COLO668 (cell line): ENCODE measurements at regions not wholly inside any gene's neighbourhood (a gene's known extent, or its start where the extent isn't known, plus 50 kb on each side); places are given as distances from the start of the nearest gene placed in this dataset.
"Not testable (repeated sequence)": the region's sequence is repeated elsewhere in the genome, so short reads cannot be mapped to it uniquely, and the experiment has no call there.

Source experiments
- DNase-seq: peaks from one replicate; lab custom pipeline; 2025; ENCODE audit not compliant: unreplicated experiment; lab: John Stamatoyannopoulos, UW

DNA sequence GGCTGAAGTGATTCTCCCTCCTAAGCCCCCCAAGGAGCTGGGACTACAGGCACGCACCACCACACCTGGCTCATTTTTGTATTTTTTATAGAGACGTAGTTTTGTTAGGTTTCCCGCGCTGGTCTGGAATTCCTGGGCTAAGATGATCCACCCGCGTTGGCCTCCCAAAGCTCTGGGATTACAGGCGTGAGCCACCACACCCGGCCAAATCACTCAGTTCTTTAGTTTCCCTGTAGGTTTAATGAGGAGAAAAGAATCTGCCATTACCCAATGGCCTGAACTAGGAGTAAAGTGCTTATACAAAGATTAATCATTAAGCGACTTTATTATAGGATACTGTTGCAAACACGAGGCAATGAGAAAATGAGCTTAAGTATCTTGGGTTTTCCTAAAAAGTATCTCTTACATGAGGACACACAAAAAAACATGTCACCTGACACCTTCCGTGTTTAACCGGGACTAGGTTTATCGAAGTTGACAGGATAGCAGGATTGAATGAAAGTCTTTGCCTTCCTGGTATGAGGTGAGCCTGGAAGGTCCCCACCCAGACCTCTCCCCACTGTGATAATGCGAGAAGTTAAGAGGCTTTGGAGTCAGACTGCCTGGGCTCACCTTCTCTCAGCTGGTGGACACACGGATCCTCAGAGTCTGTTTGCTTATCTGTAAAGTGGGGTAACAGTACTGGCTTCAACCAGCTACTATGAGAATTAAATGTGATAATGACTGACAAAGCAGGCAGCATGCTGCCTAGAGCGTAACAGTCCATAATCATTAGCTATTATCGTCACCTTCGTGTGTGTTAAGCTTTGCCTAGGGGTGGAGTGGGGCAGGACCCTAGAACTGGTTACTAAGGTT lies 133.5 kb upstream of the KRAS start:
- DNase-seq = peak; percentile 40

DNA sequence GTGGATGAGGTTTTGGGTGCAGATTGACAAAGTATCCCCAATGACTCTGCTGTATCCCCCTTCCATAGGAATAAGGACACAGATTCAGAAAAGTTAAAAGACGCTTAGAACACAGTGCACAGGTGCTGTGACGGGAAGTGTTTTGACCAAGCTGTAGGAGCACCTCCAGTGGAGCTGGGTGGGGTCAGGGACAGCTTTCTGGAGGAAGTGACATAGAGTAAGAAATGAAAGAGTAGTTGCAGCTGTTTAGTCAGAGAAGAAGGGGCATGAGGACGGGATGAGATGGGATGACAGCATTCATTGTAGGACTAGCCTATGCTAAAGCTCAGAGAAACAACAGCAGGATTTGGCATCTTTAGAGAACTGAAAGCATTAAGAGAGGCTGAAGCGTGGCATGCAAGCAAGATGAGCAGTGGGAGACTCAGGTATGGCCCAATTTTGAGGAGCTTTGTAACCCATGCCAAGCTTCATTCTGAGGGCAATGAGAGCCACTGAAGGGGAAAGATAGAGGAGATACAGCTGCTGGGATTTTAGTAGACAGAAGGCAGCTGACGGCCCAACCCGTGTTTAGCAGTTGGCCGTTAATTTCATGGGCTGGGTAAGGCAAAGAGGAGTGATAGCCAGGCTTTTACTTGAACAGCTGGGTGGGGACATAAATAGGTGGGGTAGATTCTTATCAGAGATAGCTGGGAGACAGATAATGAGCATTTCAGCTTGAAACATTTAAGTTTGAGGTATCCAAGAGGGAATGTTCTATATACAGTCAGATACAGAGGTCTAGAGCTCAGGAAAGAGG lies 131.8 kb upstream of the KRAS start:
- no peak for DNase-seq

DNA sequence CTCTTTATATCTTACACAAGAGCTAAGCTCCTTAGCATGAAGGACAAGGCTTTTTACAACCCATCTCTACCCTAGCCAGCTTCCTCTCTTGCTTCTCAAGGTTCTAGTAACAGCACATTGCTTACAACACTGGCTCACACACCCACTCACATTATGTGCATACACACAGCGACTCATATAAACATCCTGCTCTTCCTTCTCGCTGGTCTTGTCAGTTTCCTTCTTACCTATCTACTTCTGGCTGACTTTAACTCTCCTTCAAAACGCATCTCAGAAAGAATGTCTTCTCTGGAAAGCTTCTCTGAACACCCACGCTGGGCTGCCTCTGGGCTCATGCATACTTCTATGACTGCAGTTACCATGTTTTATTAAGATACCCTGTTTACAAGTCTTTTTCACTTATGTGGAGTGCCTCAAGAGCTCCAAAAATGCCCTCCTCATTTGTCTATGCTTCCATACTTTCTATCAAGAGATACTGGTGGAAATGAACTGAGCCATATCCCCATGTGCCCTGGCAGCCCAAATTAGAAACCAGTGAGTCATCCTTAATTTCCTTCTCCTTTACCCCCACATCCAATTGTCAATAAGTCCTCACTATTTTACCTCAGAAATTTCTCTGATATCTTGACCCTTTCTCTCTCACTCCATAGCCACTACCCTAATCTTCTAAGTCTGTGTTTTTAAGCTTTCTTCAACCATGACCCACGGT lies 126.9 kb upstream of the KRAS start:
- DNase-seq = no peak

DNA sequence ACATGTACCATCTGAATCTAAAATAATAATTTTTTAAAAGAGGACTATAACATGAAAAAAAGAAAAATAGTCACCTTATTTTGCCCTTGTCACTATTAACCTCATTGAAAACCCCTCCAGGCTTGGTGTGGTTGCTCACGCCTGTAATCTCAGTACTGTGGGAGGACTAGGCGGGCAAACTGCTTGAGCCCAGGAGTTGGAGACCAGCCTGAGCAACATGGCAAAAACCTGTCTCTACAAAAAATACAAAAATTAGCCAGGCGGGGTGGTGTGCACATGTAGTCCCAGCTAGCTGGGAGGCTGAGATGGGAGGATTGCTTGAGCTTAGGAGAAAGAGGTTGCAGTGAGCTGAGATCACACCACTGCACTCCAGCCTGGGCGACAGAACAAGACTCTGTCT lies 126.3 kb upstream of the KRAS start:
- no peak for DNase-seq

DNA sequence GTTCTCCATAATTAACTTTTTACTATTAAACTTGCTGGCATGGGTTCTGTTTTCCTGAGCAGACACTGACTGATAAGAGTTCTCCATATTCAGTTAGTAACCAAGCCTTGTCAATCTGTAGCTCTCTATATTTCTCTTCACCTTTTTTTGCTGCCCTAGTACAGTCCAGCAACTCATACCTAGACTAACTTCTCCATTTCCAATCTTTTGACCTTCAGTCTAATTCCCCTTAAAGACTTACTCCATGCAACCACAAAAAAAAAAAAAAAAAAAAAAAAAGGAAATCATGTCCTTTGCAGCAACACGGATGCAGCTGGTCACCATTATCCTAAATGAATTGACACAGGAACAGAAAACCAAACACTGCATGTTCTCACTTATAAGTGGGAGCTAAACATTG lies 125.7 kb upstream of the KRAS start:
- no peak for DNase-seq

DNA sequence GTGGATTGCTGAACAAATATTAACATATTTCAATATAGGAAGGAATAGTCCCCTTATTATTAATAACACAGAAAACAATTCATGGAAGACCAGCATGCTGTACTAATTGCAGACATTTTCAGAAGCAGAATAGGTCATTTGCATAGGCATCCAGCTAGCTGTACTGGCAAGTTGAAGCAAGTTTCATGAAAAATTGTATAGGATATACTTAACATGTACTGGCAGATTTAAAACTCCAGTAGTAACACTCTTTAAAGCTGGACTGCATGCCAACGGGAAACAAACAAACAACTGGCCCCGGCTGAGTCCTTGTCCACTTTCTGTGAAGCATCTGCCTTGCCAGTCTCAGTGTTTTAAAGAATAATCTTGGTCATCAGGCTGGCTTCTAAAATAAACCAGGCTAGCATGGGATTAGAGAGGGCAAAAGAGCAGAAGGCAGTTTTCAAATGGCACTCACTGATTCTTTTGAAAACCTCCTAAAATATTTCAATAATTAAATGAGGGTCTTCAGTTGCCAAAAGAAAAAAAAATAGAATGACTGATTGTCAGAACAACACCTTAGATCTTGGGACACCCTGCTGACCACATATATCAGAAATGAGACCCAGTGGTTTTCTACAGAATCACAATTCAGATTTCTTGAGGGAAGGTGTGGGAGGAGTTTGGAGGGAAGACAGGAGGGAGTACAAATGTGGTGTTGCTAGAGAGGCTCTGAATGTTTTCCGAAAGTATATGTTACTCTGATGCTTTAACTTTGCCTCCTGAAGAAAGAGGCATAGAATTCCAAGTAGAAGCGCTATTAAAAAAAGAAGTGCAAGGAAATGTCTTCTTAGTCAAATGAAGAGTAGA lies 122.5 kb upstream of the KRAS start:
- no peak for DNase-seq

DNA sequence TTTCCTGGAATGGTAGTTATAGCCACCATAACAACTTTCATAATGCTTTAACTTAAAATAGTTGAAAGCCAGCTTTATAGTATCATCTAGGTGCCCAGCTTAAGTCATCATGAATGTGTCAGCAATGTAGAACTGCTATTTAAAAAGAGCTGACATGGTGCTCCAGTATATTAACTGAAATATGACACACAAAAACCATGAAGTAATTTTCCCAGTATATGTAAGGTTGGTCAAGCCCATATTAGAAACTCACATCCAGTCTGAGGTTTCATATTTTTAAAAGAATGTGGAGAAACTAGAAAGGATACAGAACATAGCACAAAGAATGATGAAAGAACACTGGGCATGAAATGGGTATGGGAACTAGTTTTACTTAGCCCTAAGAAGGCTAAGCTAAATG lies 121.3 kb upstream of the KRAS start:
- DNase-seq = no peak

DNA sequence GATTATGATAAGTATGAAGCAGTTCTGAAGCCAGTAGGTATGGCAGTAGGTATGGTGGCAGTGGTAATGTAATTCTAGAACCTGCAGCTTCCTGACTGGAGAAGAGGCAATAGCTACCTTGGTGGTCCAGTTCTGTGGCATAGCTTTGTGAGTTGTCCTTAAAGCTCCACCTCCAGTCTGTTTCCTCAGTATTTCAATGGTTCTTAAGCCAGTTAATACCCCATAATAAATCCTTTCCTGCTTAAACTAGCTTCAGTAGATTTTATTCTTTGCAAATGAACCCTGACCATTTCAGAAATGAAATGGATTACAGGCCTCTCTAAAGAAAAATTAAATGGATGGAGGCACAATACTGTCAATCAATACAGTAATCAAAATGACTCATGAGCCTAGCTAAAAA lies 117.8 kb upstream of the KRAS start:
- DNase-seq = no peak

DNA sequence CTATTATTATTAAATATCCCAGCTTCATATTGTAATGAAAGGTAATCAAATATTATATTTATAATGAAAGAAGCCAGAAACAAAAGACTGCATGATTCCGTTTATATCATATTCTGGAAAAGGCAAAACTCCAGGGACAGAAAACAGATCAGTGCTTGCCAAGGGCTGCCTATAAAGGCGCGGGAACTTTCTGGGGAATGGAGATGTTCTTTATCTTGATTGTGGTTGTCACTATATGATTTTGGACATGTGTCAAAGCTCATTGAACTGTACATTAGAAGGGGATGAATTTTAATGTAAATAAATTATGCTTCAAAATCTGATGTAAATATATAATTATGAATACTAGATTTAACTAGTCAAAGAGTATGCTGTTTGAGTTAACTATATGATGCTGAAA lies 115.4 kb upstream of the KRAS start:
- no peak for DNase-seq

DNA sequence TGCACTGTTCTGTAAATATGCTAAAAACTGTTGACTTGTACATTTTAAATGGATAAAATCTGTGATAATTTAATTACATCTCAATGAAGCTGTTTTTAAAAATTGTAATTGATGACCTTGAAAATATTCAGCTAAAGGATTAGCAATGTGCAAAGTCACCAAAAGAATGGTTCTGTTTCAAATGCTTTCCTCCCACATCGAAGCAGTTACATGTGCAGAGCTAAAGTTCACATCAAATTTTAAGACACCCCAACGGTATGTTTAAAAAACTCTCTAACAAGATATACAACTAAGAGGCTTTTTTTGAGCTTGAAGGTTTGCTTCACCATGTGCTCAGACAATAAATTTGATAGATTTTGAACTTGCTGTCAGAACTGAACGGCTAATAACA lies 114.6 kb upstream of the KRAS start:
- DNase-seq = no peak

DNA sequence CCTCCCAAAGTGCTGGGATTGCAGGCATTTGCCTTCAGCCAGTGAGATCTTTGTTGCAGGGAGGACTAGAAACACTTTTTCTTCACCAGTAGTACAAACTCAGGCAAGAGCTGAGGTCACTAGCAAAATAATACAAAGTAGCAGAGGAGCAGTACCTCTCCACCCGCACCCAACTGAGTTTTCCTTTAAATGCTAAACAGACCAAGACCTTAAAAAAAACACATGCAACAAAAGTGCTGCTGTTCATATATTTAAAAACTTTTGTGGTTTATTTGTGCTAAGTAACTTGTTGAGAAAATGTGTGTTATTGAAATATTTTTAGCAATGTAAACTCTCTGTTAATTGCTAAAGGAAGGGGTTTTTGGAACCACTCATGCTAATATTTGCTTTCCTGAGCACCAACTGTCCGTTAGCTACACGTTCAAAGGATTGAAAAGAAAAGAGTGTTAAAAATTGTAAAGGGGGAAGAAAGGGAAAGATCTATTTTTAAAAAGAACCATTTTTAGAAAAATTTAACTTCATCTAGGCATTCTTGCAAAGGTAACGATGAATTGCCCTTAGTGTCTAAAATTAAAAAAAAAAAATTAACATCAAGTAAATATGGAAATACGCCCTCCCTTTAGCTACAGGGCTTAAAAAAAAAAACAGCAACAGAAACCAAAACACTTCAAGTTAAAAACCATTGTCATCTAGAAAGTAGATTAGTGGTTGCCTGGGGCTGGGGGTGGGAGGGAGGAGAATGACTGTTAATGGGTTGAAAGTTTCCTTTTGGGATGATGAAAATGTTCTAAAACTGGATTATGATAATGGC lies 114.0 kb upstream of the KRAS start:
- DNase-seq = no peak

DNA sequence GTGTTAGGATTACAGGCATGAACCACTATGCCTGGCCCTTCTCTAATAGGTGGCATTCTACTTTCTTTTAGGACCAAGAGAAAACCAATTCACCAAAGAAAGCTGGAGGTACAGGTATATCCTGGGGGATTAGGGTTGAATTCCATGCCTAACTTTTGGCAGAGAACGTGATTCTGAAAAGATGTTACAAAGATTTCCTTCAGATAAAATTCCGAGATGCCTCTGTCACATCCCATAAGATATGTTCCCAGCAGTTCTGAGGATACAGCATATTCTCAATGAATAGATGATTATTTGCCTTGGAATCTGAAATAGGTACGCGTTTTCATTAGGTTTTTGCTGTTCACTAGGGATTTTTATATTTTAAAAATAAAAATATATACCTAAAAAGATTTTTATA lies 111.9 kb upstream of the KRAS start:
- no peak for DNase-seq

DNA sequence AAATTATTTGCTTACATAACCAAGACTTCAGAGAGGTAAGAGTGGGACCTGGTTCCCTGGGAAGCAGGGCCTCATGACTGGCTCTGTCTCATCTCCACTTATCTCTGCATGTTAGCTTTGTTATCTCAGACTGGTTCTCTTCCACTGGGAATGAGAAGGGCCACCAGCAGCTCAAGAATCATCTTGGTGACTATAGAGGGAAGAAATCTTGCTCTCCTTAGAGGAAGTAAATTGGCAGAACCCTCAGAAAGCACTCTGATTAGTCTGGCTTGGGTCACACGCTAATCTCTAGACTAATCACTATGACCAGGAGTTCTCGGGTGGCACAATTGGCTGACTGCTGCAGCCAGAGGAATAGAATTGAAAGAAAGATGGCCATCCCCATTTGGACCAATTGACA lies 110.8 kb upstream of the KRAS start:
- no peak for DNase-seq

DNA sequence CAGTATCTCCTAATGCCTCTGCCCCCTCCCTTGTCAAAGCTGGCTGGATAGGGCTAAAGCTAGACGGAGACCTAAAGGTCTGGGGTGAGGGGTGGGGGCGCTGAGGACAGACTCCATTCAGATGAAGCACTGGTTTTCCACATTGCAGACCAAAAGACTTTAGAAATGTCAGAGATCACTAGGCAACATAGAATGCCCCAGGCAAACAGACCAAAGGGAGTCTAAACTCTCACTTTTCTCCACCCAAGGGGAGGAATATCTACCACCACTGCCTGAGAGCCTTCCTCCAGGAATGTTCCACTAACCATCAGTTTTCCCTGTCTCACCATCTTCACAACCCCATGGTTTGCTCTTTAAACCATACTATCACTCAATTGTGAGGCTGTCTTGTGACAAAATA lies 106.9 kb upstream of the KRAS start:
- DNase-seq = no peak

DNA sequence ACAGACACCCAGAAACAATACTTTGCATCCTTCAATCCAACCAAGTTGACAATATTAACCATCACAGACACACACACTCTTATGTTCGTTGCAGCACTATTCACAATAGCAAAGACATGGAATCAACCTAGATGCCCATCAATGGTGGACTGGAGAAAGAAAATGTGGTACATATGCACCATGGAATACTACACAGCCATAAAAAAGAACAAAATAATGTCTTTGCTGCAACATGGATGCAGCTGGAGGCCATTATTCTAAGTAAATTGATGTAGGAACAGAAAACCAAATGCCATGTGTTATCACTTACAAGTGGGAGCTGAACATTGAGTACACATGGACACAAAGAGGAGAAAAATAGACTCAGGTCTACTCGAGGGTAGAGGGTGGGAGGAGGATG lies 102.2 kb upstream of the KRAS start:
- DNase-seq = not testable (repeated sequence)

DNA sequence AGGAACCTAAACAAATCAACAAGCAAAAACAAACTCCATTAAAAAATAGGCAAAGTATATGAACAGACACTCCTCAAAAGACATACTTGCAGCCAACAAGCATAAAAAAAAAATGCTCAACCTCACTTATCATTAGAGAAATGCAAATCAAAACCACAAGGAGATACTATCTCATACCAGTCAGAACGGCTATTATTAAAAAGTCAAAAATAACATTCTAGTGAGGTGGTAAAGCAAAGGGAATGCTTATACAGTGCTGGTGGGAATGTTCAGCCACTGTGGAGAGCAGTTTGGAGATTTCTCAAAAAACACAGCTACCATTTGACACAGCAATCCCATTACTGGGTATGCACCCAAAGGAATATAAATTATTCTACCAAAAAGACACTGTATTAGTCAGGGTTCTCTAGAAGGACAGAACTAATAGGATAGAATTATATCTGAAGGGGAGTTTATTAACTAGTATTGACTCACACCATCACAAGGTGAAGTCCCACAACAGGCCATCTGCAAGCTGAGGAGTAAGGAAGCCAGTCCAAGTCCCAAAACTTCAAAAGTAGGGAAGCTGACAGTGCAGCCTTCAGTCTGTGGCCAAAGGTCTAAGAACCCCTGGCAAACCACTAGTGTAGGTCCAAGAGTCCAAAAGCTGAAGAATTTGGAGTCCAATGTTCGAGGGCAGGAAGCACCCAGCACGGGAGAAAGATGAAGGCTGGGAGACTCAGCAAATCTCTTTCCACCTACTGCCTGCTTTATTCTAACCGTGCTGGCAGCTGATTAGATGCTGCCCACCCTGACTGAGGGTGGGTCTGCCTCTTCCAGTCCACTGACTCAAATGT lies 101.6 kb upstream of the KRAS start:
- no peak for DNase-seq

DNA sequence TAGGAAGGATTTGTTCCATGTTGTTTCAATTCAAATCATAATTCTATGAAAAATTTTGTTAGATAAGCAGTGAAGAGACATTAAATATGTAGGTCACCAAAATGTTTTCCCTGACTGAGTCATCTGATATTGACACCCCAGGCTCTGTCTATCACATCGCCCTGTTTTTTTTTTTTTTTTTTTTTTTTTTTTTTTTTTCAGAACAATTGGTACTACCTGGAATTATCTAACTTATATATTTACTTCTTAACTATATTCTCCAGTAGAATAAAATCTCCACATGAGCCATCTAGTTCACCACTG lies 97.8 kb upstream of the KRAS start:
- no peak for DNase-seq

DNA sequence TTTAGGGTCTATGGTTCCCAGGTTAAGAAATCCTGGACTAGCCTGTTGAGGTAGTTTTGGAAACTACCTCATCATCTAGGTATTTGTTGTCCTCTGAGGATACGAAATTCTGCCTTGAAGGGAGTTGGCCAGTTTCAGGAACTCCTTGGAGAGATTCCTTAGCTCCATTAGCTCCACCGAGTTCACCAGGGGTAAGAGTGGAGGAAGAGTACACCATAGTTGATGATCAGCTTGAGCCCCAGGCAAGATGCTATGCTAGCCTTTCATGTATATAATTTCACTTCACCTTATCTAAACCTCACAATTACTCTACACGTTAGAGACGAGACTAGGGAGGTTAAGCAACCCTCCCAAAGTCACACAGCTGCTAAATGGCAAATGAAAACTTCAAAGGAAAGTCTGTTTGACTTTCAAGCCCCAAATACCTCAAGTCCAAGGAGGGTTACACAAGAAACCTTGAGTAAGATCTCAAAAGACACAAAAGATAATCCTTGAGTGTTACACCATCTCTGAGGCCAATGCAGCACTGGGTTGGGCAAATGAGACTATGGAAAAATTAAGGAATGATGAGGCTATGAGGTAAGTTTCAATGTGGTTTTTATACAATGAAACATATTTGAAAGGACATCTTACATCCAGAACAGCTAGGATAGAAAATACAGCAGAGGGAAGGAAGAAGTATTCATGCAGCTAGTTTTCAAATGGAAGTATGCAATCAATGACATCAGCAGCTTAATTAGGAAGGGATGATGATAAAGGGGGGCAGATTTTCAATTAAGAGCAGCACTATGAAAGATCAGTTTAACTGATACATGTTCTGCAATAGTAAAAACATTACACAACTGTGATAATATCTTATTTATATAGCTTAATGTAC lies 97.2 kb upstream of the KRAS start:
- no peak for DNase-seq
